Effector memory CD4-positive, alpha-beta T cell (primary cell): ENCODE measurements at regions not wholly inside any gene's neighbourhood (a gene's known extent, or its start where the extent isn't known, plus 50 kb on each side); places are given as distances from the start of the nearest gene placed in this dataset.

Experiments used
- DNase-seq, 3 donors: peaks; one replicate each; pipeline ENCODE4 v3.0.0-alpha.2; 2020
- H3K27ac ChIP-seq: 2 replicates; pipeline ENCODE4 v1.7.0; 2013; ENCODE audit warnings: mild to moderate bottlenecking, low read length, moderate library complexity; ENCODE audit not compliant: insufficient read depth, poor library complexity, severe bottlenecking
- H3K27me3 ChIP-seq: replicated peaks from 2 replicates; pipeline ENCODE4 v1.7.0; 2013; ENCODE audit warnings: mild to moderate bottlenecking, low read length; ENCODE audit not compliant: insufficient read depth, control insufficient read depth, poor library complexity, severe bottlenecking
- H3K36me3 ChIP-seq: 2 replicates; pipeline ENCODE4 v1.7.0; 2013; ENCODE audit warnings: mild to moderate bottlenecking, low read length, moderate library complexity; ENCODE audit not compliant: control insufficient read depth, insufficient read depth
- H3K4me1 ChIP-seq: 2 replicates; pipeline ENCODE4 v1.7.0; 2013; ENCODE audit warnings: low read length, mild to moderate bottlenecking; ENCODE audit not compliant: control insufficient read depth, insufficient read depth, poor library complexity, severe bottlenecking
- H3K4me3 ChIP-seq: 2 replicates; pipeline ENCODE4 v1.7.0; 2013; ENCODE audit warnings: low read length, low read depth, mild to moderate bottlenecking; ENCODE audit not compliant: insufficient read depth, poor library complexity, severe bottlenecking
- H3K9me3 ChIP-seq: 2 replicates; pipeline ENCODE4 v1.7.0; 2013; ENCODE audit warnings: mild to moderate bottlenecking, low read length, moderate library complexity; ENCODE audit not compliant: control insufficient read depth

- Histone ChIP-seq H3K36me3 (no peaks in the 10 kb centered on the region), H3K9me3 (no peaks in the 10 kb centered on the region), H3K4me3 (no peak overlapping the region), H3K4me1 (no peaks in the 10 kb centered on the region), H3K27ac (no peak overlapping the region), H3K27me3 (no peaks in the 10 kb centered on the region)
- DNase-seq = no peak
Measured at GRCh38 chrX:82163701-82164100, 961.8 kb downstream of the SH3BGRL start.

GRCh38 chrX:82196866-82197265 lies 995.0 kb downstream of the SH3BGRL start:
- Histone ChIP-seq H3K4me1 (no peaks in the 10 kb centered on the region), H3K9me3 (no peaks in the 10 kb centered on the region), H3K4me3 (no peak overlapping the region), H3K27me3 (no peaks in the 10 kb centered on the region), H3K27ac (no peak overlapping the region), H3K36me3 (no peaks in the 10 kb centered on the region)
- no peak for DNase-seq

GRCh38 chrX:82208975-82209374 lies 1007.1 kb downstream of the SH3BGRL start:
- no peaks in the 10 kb centered on the region for H3K4me1 ChIP-seq
- no peak overlapping the region for H3K27ac ChIP-seq
- H3K9me3 ChIP-seq = no peaks in the 10 kb centered on the region
- no peak overlapping the region for H3K4me3 ChIP-seq
- H3K27me3 ChIP-seq = no peaks in the 10 kb centered on the region
- no peaks in the 10 kb centered on the region for H3K36me3 ChIP-seq
- DNase-seq = no peak

- Histone ChIP-seq H3K4me3 (no peak overlapping the region), H3K9me3 (no peaks in the 10 kb centered on the region), H3K27ac (no peak overlapping the region), H3K27me3 (no peaks in the 10 kb centered on the region), H3K36me3 (no peaks in the 10 kb centered on the region), H3K4me1 (no peaks in the 10 kb centered on the region)
- no peak for DNase-seq
Measured at GRCh38 chrX:82218361-82218760, 1016.5 kb downstream of the SH3BGRL start.

- no peak overlapping the region for H3K27ac ChIP-seq
- no peaks in the 10 kb centered on the region for H3K36me3 ChIP-seq
- H3K4me1 ChIP-seq = no peaks in the 10 kb centered on the region
- no peak for DNase-seq
- no peaks in the 10 kb centered on the region for H3K27me3 ChIP-seq
- no peak overlapping the region for H3K4me3 ChIP-seq
- H3K9me3 ChIP-seq = no peaks in the 10 kb centered on the region
Measured at GRCh38 chrX:82219129-82219528, 1017.2 kb downstream of the SH3BGRL start.

- no peak for DNase-seq
- no peaks in the 10 kb centered on the region for H3K36me3 ChIP-seq
- H3K9me3 ChIP-seq = no peaks in the 10 kb centered on the region
- H3K27me3 ChIP-seq = no peaks in the 10 kb centered on the region
- no peak overlapping the region for H3K27ac ChIP-seq
- no peaks in the 10 kb centered on the region for H3K4me1 ChIP-seq
- H3K4me3 ChIP-seq = no peak overlapping the region
Measured at GRCh38 chrX:82224961-82225360, 1023.1 kb downstream of the SH3BGRL start.

GRCh38 chrX:82230013-82230412 lies 1028.1 kb downstream of the SH3BGRL start:
- no peak for DNase-seq
- Histone ChIP-seq H3K4me1 (no peaks in the 10 kb centered on the region), H3K27ac (no peak overlapping the region)

GRCh38 chrX:82232679-82233078 lies 1030.8 kb downstream of the SH3BGRL start:
- Histone ChIP-seq H3K36me3 (no peaks in the 10 kb centered on the region), H3K27me3 (no peaks in the 10 kb centered on the region), H3K4me3 (no peak overlapping the region), H3K27ac (no peak overlapping the region), H3K4me1 (no peaks in the 10 kb centered on the region), H3K9me3 (no peaks in the 10 kb centered on the region)
- DNase-seq = no peak

More at GRCh38 chrX:82230013-82230412, 1028.1 kb downstream of the SH3BGRL start:
- H3K36me3 ChIP-seq = no peaks in the 10 kb centered on the region
- H3K9me3 ChIP-seq = no peaks in the 10 kb centered on the region
- H3K4me3 ChIP-seq = no peak overlapping the region
- no peaks in the 10 kb centered on the region for H3K27me3 ChIP-seq

GRCh38 chrX:82237328-82237727 lies 1035.4 kb downstream of the SH3BGRL start:
- no peaks in the 10 kb centered on the region for H3K4me1 ChIP-seq
- DNase-seq = no peak
- H3K27ac ChIP-seq = no peak overlapping the region
- no peaks in the 10 kb centered on the region for H3K36me3 ChIP-seq
- H3K9me3 ChIP-seq = peaks cover 3% of the 10 kb centered on the region
- H3K27me3 ChIP-seq = no peaks in the 10 kb centered on the region
- no peak overlapping the region for H3K4me3 ChIP-seq
